Neural cell (in vitro differentiated cells): ENCODE measurements at regions not wholly inside any gene's neighbourhood (a gene's known extent, or its start where the extent isn't known, plus 50 kb on each side); places are given as distances from the start of the nearest gene placed in this dataset.

ENCODE experiments used
- H2AFZ ChIP-seq: fragments of 200-600, 300-800 bp; sonication (generic), shearing (Covaris generic); 2 replicates; pipeline ENCODE4 v1.6.0; 2014; ENCODE audit warnings: low read depth, mild to moderate bottlenecking, antibody characterized with exemption, low read length, moderate library complexity
- H3F3A ChIP-seq: fragments of 200-600 bp; shearing (Covaris generic); 2 replicates; pipeline ENCODE4 v1.6.1; 2016; ENCODE audit warnings: mild to moderate bottlenecking, moderate library complexity, mixed read lengths, antibody characterized with exemption, low read length; ENCODE audit not compliant: insufficient read depth, poor library complexity, severe bottlenecking
- H3K27ac ChIP-seq: fragments of 200-600, 300-800 bp; sonication (generic), shearing (Covaris generic); 2 replicates; pipeline ENCODE4 v1.5.1; 2014; ENCODE audit warnings: mild to moderate bottlenecking, low read length, moderate library complexity
- H3K27me3 ChIP-seq: fragments of 300-800, 200-600 bp; sonication (generic), shearing (Covaris generic); 2 replicates; pipeline ENCODE4 v1.6.0; 2014; ENCODE audit warnings: mild to moderate bottlenecking, low read depth, low read length, moderate library complexity; ENCODE audit not compliant: insufficient read depth
- H3K36me3 ChIP-seq: fragments of 300-800, 200-600 bp; sonication (generic), shearing (Covaris generic); 2 replicates; pipeline ENCODE4 v1.5.1; 2014; ENCODE audit warnings: mild to moderate bottlenecking, antibody characterized with exemption, low read length, moderate library complexity; ENCODE audit not compliant: insufficient read depth
- H3K4me2 ChIP-seq: fragments of 300-800, 200-600 bp; sonication (generic), shearing (Covaris generic); 2 replicates; pipeline ENCODE4 v1.6.0; 2014; ENCODE audit warnings: mild to moderate bottlenecking, low read length
- H3K4me3 ChIP-seq: fragments of 300-800, 200-600 bp; sonication (generic), shearing (Covaris generic); 2 replicates; pipeline ENCODE4 v1.5.1; 2014; ENCODE audit warnings: mild to moderate bottlenecking, low read length, moderate library complexity
- H3K79me2 ChIP-seq: fragments of 200-600 bp; shearing (Covaris generic); replicated peaks from 2 replicates; pipeline ENCODE4 v1.6.0; 2014; ENCODE audit warnings: mild to moderate bottlenecking, low read length, moderate library complexity; ENCODE audit not compliant: insufficient read depth
- H3K9ac ChIP-seq: fragments of 300-800, 200-600 bp; sonication (generic), shearing (Covaris generic); 2 replicates; pipeline ENCODE4 v1.6.1; 2016; ENCODE audit warnings: mild to moderate bottlenecking, low read length, mixed read lengths
- H3K9me2 ChIP-seq: fragments of 200-600 bp; shearing (Covaris generic); 2 replicates; pipeline ENCODE4 v1.6.1; 2016; ENCODE audit warnings: mild to moderate bottlenecking, low read length, mixed read lengths; ENCODE audit not compliant: insufficient read depth
- H3K9me3 ChIP-seq: fragments of 200-600, 300-800 bp; sonication (generic), shearing (Covaris generic); 2 replicates; pipeline ENCODE4 v1.6.1; 2016; ENCODE audit warnings: mild to moderate bottlenecking, mixed run types, low read length, moderate library complexity, mixed read lengths
- H4K20me1 ChIP-seq: fragments of 200-600 bp; shearing (Covaris generic); 2 replicates; pipeline ENCODE4 v1.6.1; 2016; ENCODE audit warnings: mild to moderate bottlenecking, mixed run types; ENCODE audit not compliant: insufficient read depth
- EP300 ChIP-seq: fragments of 450-650 bp; conservative IDR thresholded peaks from 2 replicates; pipeline ENCODE4 v1.6.1; 2014; ENCODE audit warnings: antibody characterized with exemption, mild to moderate bottlenecking, moderate library complexity; ENCODE audit not compliant: poor library complexity, severe bottlenecking
- EZH2 ChIP-seq: fragments of 200-600, 300-800 bp; shearing (Covaris generic), sonication (generic); IDR thresholded peaks from 2 replicates; pipeline ENCODE4 v1.6.1; 2014; ENCODE audit warnings: antibody characterized with exemption, low read length, borderline replicate concordance, mild to moderate bottlenecking; ENCODE audit not compliant: insufficient read depth, poor library complexity, severe bottlenecking
- MXI1 ChIP-seq: fragments of 450-650 bp; conservative IDR thresholded peaks from 2 replicates; pipeline ENCODE4 v1.6.1; 2014; ENCODE audit warnings: antibody characterized with exemption, mild to moderate bottlenecking; ENCODE audit not compliant: poor library complexity, severe bottlenecking
- POLR2AphosphoS5 ChIP-seq: IDR thresholded peaks from 2 replicates; pipeline ENCODE4 v1.6.1; 2012
- RAD21 ChIP-seq: fragments of 450-650 bp; conservative IDR thresholded peaks from 2 replicates; pipeline ENCODE4 v1.6.1; 2014; ENCODE audit warnings: antibody characterized with exemption, mild to moderate bottlenecking, moderate library complexity
- SMC3 ChIP-seq: fragments of 450-650 bp; conservative IDR thresholded peaks from 2 replicates; pipeline ENCODE4 v1.6.1; 2014; ENCODE audit warnings: antibody characterized with exemption, mild to moderate bottlenecking, moderate library complexity; ENCODE audit not compliant: poor library complexity
- TAF1 ChIP-seq: IDR thresholded peaks from 2 replicates; pipeline ENCODE4 v1.6.1; 2012; ENCODE audit warnings: low read depth
- TF ChIP-seq, protein P1 (sequence below): IDR thresholded peaks from 2 replicates; pipeline ENCODE4 v1.6.1; 2012; ENCODE audit warnings: borderline replicate concordance
- TF ChIP-seq, protein P2 (sequence below): fragments of 450-650 bp; IDR thresholded peaks from 2 replicates; pipeline ENCODE4 v1.5.1; 2014; ENCODE audit warnings: antibody characterized with exemption, mild to moderate bottlenecking, moderate library complexity; ENCODE audit not compliant: poor library complexity, severe bottlenecking

DNA sequence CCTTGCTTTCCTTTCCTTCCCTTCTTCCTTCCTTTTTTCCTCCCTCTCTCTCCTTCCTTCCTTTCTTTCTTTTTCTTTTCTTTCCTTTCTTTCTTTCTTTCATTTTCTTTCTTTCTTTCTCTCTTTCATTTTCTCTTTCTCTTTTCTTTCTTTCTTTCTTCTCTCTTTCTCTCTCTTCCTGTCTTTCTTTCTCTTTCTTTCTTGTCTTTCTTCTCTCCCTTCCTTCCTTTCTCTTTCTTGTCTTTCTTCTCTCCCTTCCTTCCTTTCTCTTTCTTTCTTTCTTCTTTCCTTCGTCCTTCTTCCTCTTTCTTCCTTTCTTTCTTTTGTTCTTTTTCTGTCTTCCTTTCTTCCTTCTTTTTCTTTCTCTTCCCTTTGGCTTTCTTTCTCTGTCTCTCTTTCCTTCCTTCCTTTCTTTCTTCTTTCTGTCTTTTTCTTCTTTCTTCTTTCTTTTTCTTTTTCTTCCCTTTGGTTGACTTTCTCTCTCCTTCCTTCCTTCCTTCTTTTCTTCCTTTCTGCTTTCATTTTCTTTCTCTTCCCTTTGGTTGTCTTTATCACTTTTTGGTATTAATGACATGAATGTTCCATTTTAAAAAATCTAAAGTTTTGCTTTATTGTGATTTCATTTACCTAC, 496.4 kb upstream of the CBLB start:
- H2AFZ ChIP-seq, result no peak overlapping the region
- H3K4me3 ChIP-seq, result no peak overlapping the region
- H3K27me3 ChIP-seq, result no peaks in the 10 kb centered on the region
- no peak for TF ChIP-seq POLR2AphosphoS5
- TF ChIP-seq, protein P1, sequence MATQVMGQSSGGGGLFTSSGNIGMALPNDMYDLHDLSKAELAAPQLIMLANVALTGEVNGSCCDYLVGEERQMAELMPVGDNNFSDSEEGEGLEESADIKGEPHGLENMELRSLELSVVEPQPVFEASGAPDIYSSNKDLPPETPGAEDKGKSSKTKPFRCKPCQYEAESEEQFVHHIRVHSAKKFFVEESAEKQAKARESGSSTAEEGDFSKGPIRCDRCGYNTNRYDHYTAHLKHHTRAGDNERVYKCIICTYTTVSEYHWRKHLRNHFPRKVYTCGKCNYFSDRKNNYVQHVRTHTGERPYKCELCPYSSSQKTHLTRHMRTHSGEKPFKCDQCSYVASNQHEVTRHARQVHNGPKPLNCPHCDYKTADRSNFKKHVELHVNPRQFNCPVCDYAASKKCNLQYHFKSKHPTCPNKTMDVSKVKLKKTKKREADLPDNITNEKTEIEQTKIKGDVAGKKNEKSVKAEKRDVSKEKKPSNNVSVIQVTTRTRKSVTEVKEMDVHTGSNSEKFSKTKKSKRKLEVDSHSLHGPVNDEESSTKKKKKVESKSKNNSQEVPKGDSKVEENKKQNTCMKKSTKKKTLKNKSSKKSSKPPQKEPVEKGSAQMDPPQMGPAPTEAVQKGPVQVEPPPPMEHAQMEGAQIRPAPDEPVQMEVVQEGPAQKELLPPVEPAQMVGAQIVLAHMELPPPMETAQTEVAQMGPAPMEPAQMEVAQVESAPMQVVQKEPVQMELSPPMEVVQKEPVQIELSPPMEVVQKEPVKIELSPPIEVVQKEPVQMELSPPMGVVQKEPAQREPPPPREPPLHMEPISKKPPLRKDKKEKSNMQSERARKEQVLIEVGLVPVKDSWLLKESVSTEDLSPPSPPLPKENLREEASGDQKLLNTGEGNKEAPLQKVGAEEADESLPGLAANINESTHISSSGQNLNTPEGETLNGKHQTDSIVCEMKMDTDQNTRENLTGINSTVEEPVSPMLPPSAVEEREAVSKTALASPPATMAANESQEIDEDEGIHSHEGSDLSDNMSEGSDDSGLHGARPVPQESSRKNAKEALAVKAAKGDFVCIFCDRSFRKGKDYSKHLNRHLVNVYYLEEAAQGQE, result no peak
- no peak for TF ChIP-seq EP300
- no peak for TF ChIP-seq EZH2
- TF ChIP-seq TAF1, result no peak
- TF ChIP-seq SMC3, result no peak
- TF ChIP-seq, protein P2, sequence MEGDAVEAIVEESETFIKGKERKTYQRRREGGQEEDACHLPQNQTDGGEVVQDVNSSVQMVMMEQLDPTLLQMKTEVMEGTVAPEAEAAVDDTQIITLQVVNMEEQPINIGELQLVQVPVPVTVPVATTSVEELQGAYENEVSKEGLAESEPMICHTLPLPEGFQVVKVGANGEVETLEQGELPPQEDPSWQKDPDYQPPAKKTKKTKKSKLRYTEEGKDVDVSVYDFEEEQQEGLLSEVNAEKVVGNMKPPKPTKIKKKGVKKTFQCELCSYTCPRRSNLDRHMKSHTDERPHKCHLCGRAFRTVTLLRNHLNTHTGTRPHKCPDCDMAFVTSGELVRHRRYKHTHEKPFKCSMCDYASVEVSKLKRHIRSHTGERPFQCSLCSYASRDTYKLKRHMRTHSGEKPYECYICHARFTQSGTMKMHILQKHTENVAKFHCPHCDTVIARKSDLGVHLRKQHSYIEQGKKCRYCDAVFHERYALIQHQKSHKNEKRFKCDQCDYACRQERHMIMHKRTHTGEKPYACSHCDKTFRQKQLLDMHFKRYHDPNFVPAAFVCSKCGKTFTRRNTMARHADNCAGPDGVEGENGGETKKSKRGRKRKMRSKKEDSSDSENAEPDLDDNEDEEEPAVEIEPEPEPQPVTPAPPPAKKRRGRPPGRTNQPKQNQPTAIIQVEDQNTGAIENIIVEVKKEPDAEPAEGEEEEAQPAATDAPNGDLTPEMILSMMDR, result no peak
- no peak for TF ChIP-seq RAD21
- TF ChIP-seq MXI1, result no peak
- no peak overlapping the region for H3K4me2 ChIP-seq
- no peak overlapping the region for H3K9ac ChIP-seq
- no peaks in the 10 kb centered on the region for H4K20me1 ChIP-seq
- no peak overlapping the region for H3K27ac ChIP-seq
- no peaks in the 10 kb centered on the region for H3K79me2 ChIP-seq
- H3K9me3 ChIP-seq, result no peaks in the 10 kb centered on the region
- no peaks in the 10 kb centered on the region for H3F3A ChIP-seq
- no peaks in the 10 kb centered on the region for H3K36me3 ChIP-seq
- H3K9me2 ChIP-seq, result no peaks in the 10 kb centered on the region

DNA sequence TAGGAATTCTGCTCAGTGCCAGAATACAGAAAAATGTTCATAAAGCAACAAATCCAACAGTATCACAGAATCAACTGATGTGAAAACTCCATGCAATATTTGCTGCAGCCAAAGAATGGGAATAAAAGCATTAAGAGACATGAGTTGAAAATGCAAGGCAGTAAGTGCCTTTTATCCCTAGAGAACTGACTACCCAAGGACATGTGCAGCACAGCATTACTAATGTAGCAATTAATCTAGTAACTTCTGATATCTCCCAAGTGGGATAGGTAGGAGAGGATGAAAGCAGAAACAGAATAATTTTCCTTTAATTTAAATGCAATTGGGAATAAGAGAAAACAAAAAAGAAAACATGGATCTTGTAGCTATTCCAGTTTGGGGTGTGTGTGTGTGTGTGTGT, 497.5 kb upstream of the CBLB start:
- TF ChIP-seq, protein P1, result no peak
- TF ChIP-seq RAD21 (no peak), POLR2AphosphoS5 (no peak), TAF1 (no peak), EP300 (no peak)
- Histone ChIP-seq H3K4me2 (no peak overlapping the region), H3K79me2 (no peaks in the 10 kb centered on the region), H3K4me3 (no peak overlapping the region), H3F3A (no peaks in the 10 kb centered on the region), H2AFZ (no peak overlapping the region), H3K36me3 (no peaks in the 10 kb centered on the region), H3K9me2 (no peaks in the 10 kb centered on the region), H3K9me3 (no peaks in the 10 kb centered on the region), H3K27me3 (no peaks in the 10 kb centered on the region), H3K27ac (no peak overlapping the region), H3K9ac (no peak overlapping the region), H4K20me1 (no peaks in the 10 kb centered on the region)
